HUES48 (cell line): ENCODE measurements at regions not wholly inside any gene's neighbourhood (a gene's known extent, or its start where the extent isn't known, plus 50 kb on each side); places are given as distances from the start of the nearest gene placed in this dataset.
"Not testable (repeated sequence)": the region's sequence is repeated elsewhere in the genome, so short reads cannot be mapped to it uniquely, and the experiment has no call there.

ENCODE experiments used
- H3K27ac ChIP-seq: one replicate; pipeline ENCODE4 v1.7.0; 2013; ENCODE audit warnings: low read depth, low read length, inconsistent platforms
- H3K27me3 ChIP-seq: 2 replicates; pipeline ENCODE4 v1.6.1; 2013; ENCODE audit warnings: mild to moderate bottlenecking, low read length; ENCODE audit not compliant: control insufficient read depth, insufficient read depth
- H3K36me3 ChIP-seq: 2 replicates; pipeline ENCODE4 v1.6.1; 2013; ENCODE audit warnings: low read length; ENCODE audit not compliant: control insufficient read depth, insufficient read depth
- H3K4me1 ChIP-seq: 2 replicates; pipeline ENCODE4 v1.6.1; 2013; ENCODE audit warnings: mild to moderate bottlenecking, low read length; ENCODE audit not compliant: control insufficient read depth, insufficient read depth
- H3K4me3 ChIP-seq: 2 replicates; pipeline ENCODE4 v1.5.1; 2013; ENCODE audit warnings: mild to moderate bottlenecking, low read depth, low read length
- H3K9ac ChIP-seq: 2 replicates; pipeline ENCODE4 v1.6.1; 2013; ENCODE audit warnings: mild to moderate bottlenecking, low read depth, low read length, moderate library complexity
- H3K9me3 ChIP-seq: 2 replicates; pipeline ENCODE4 v1.6.1; 2013; ENCODE audit warnings: low read length; ENCODE audit not compliant: control insufficient read depth, insufficient read depth

DNA sequence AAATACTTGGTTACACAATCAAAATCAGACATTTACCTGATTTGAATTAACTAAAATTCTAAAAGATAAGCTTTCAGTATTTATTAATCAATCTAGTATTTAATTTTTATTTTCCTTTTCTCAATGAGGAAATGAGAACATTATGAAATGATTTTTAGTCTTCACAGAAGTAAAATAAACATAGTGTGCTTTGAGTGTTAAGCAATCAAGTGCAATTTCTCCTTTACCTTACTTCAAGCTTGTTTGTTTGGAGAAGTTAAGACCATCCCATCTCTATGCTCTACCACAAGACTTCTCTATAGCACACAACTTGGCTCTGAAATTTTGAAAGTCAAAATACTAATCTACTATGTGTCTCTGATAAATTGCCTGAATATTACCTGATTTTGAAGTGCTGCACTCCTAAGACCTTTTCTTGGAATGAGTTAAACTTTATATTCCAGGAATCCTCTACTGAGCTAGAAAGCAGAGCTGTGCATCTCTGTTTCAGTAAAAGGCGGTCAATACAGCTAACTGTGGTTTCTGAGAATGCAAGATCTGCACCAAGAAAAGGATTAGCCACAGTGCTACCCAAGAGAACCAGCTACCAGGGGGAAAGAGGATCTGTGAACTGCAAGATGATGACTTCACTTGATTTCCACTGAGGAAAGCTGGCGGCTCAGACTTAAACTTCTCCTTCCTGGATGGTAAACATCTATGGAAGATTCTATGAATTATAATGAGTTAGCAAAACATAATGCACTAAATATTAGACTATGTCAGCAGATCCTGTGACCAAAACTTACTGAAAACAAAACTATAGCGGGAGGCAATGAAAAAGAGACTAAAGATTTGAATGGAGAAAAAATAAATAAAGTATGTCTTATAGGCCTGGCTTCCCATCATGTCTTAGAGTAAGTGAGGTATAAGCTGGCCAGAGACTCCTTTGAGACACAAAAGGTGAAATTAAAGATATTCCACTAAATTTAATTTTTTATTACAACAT, 358.7 kb downstream of the TUBA3C start:
- H3K9ac ChIP-seq, H3K4me3 ChIP-seq, H3K27me3 ChIP-seq, H3K36me3 ChIP-seq, H3K4me1 ChIP-seq, H3K27ac ChIP-seq: not testable (repeated sequence)
- H3K9me3 ChIP-seq: peaks cover 10% of the 10 kb centered on the region

DNA sequence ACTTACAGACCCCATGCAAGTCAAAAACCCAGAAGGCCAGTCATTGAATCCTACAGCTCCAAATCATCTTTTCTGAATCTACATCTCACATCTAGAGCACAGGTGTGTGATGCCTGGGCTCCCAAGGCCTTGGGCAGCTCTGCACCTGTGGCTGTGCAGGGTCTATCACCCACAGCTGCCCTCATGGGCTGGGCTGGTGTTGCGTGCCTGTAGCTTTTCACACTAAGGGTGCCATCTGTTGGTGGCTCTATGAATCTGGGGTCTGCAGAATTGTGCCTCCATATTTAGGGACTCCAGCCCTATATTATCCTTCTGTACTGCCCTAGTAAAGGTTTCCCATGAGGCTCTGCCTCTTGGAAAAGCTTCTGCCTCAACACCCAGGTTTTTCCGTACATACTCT, 407.6 kb downstream of the TUBA3C start:
- H3K4me3 ChIP-seq, H3K9ac ChIP-seq, H3K4me1 ChIP-seq, H3K9me3 ChIP-seq, H3K27ac ChIP-seq, H3K27me3 ChIP-seq, H3K36me3 ChIP-seq: not testable (repeated sequence)

- H3K27me3 ChIP-seq, H3K36me3 ChIP-seq, H3K9ac ChIP-seq, H3K4me3 ChIP-seq, H3K4me1 ChIP-seq, H3K27ac ChIP-seq: not testable (repeated sequence)
- H3K9me3 ChIP-seq: peaks cover 38% of the 10 kb centered on the region; the same call in 1 of the 2 replicates
Observed at GRCh38 chr13:18741696-18742095, 439.9 kb downstream of the TUBA3C start.

GRCh38 chr13:18739310-18739709, 442.3 kb downstream of the TUBA3C start:
- Histone ChIP-seq H3K9me3 (peaks cover 35% of the 10 kb centered on the region; the same call in 1 of the 2 replicates), H3K36me3 (no peaks in the 10 kb centered on the region), H3K4me1 (no peaks in the 10 kb centered on the region), H3K9ac (no peak overlapping the region), H3K4me3 (no peak overlapping the region), H3K27ac (no peak overlapping the region), H3K27me3 (no peaks in the 10 kb centered on the region)

DNA sequence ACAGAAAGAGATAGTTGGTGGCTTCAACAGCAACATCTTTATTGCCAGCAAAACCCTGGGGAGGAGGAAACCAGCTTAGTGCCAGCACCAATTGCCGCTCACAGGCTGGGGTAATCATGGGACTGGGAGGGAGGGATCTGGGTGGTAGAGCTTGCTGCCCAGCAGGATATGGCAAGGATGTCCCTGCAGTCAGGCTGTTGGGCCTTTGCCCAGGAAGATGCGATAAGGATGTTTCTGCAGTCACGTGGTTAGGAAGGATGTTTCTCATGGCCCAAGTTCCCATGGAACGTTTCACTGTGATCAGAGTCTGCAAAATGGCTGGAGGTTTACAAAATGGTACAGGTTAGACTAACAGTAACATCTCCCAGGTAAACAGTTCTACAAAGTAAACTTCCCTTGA, 443.5 kb downstream of the TUBA3C start:
- not testable (repeated sequence) for H3K4me1 ChIP-seq, H3K27ac ChIP-seq, H3K9ac ChIP-seq, H3K27me3 ChIP-seq, H3K36me3 ChIP-seq, H3K4me3 ChIP-seq
- peaks cover 29% of the 10 kb centered on the region; the same call in 1 of the 2 replicates for H3K9me3 ChIP-seq

DNA sequence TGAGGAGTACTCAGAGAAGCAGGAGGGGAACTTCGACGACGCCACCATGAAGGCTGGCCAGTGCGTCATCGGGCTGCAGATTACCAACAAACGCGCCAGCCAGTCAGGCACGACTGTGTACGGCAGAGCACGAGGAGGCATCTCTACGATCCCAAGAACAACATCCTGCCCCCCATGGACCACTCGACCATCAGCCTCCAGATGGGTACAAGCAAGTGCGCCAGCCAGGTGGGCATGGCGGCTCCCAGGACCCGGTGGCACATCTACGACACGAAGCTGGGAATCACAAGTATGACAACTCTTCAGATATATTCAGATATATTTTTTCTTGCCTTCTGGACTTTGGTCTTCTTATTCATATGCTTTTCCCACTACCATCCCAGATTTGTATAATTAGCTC, 454.5 kb downstream of the TUBA3C start:
- not testable (repeated sequence) for H3K4me1 ChIP-seq, H3K36me3 ChIP-seq, H3K27ac ChIP-seq, H3K27me3 ChIP-seq, H3K4me3 ChIP-seq, H3K9ac ChIP-seq
- H3K9me3 ChIP-seq: peaks cover 15% of the 10 kb centered on the region

DNA sequence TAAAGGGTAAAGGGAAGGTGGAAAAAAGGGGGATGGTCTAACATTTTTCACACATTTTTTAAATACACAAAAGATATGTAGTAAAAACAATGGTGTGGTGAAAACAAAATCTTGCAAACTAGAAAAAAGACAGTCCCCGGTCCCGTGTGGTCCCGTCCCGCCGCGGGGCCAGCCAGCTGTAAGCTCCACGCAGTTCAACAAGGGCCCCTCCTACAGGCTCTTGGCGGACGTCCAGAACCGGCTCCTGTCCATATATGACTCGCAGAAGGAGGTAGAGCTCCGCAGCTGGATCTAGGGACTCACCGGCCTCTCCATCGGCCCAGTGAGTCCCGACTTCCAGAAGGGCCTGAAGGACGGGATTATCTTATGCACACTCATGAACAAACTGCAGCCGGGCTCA, 455.1 kb downstream of the TUBA3C start:
- H3K9me3 ChIP-seq: peaks cover 15% of the 10 kb centered on the region
- not testable (repeated sequence) for H3K4me3 ChIP-seq, H3K4me1 ChIP-seq, H3K27ac ChIP-seq, H3K27me3 ChIP-seq, H3K9ac ChIP-seq, H3K36me3 ChIP-seq

GRCh38 chr13:18725242-18725822, 456.3 kb downstream of the TUBA3C start:
- not testable (repeated sequence) for H3K4me3 ChIP-seq, H3K9ac ChIP-seq, H3K36me3 ChIP-seq, H3K27ac ChIP-seq, H3K27me3 ChIP-seq, H3K4me1 ChIP-seq
- H3K9me3 ChIP-seq: peaks cover 15% of the 10 kb centered on the region

- H3K36me3 ChIP-seq: no peaks in the 10 kb centered on the region
- H3K9me3 ChIP-seq: peaks cover 40% of the 10 kb centered on the region
- H3K4me1 ChIP-seq: no peaks in the 10 kb centered on the region
- H3K9ac ChIP-seq: no peak overlapping the region
- no peaks in the 10 kb centered on the region for H3K27me3 ChIP-seq
- H3K4me3 ChIP-seq: no peak overlapping the region
- H3K27ac ChIP-seq: no peak overlapping the region
Observed at GRCh38 chr13:18714889-18715288, 466.7 kb downstream of the TUBA3C start.

DNA sequence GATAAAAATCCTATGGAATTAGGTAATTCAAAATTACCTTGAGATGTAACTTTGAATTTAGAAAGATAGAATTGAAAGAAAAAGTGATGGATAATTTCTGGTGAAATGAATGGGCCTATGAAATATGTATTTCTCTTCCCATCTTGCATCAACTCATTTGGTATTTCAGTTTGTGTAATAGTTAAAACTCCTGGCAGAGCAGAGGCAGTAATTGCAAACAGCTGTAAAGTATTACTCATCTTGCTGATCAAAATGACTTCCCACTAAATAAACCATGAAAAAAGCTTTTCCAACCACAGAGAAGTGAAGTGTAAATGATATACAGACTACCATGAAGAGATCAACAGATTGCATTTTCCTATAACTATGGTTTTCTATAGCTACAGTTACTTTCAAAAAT, 471.0 kb downstream of the TUBA3C start:
- H3K36me3 ChIP-seq, H3K27ac ChIP-seq, H3K9ac ChIP-seq, H3K27me3 ChIP-seq, H3K4me1 ChIP-seq, H3K4me3 ChIP-seq: not testable (repeated sequence)
- H3K9me3 ChIP-seq: peaks cover 38% of the 10 kb centered on the region

DNA sequence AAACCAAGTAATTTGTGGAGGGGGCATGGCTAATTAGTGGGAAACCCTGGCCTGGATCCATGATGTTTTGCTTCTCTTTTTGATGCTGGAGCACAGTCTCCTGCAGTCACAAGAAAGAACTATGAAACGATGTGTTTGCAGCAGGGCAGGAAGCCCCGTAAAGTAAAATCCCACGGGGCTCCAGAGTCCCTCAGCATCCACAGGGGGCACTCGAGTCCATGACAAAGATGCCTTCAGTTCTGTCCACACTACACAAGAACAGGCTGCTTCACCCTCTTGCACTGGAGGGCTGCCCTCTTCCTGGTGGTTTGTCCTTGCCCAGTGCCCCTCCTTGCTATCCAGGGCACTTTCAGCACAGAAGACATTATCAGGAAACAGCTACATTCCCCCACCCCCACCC, 475.1 kb downstream of the TUBA3C start:
- not testable (repeated sequence) for H3K9ac ChIP-seq, H3K27me3 ChIP-seq, H3K27ac ChIP-seq, H3K4me1 ChIP-seq, H3K4me3 ChIP-seq, H3K36me3 ChIP-seq
- H3K9me3 ChIP-seq: peaks cover 31% of the 10 kb centered on the region
